SK-N-SH (cell line): ENCODE measurements at regions not wholly inside any gene's neighbourhood (a gene's known extent, or its start where the extent isn't known, plus 50 kb on each side); places are given as distances from the start of the nearest gene placed in this dataset.
A peak's percentile ranks its signal among the peaks of the same experiment; 100 is the strongest.
"Not testable (repeated sequence)": the region's sequence is repeated elsewhere in the genome, so short reads cannot be mapped to it uniquely, and the experiment has no call there.

Experiments
- CTCF ChIA-PET: fragments of 300-600, 350-600 bp; formaldehyde crosslinking; extraction: SDS; loops from one replicate; lab custom pipeline; 2021; lab: Yijun Ruan, JAX
- POLR2A ChIA-PET: fragments of 350-600 bp; sonication (Branson Sonifier 250); formaldehyde crosslinking; extraction: SDS; loops from one replicate; lab custom pipeline; 2020; ENCODE audit warnings: antibody characterized with exemption, inconsistent platforms; lab: Yijun Ruan, JAX
- DNase-seq: peaks from one replicate; pipeline ENCODE4 v3.0.0; 2012
- H2AFZ ChIP-seq: fragments of 200-600 bp; sonication (generic); 2 replicates; pipeline ENCODE4 v1.8.1; 2016; ENCODE audit warnings: antibody characterized with exemption, mild to moderate bottlenecking, low read depth
- H3F3A ChIP-seq: fragments of 200-600 bp; sonication (generic); replicated peaks from 2 replicates; pipeline ENCODE3; 2016; ENCODE audit warnings: antibody characterized with exemption, mild to moderate bottlenecking; ENCODE audit not compliant: insufficient read depth
- H3K27ac ChIP-seq, 2 experiments: fragments of 200-500 bp in 1 of 2; fragments of 200-600 bp in 1 of 2; sonication (Bioruptor generic) in 1 of 2; sonication (generic), shearing (Covaris generic) in 1 of 2; 2 replicates each; pipeline versions ENCODE4 v1.5.1 to v1.6.1; 2014 to 2016; ENCODE audit warnings: low read depth in 2 of 2, inconsistent platforms in 1 of 2, low read length in 1 of 2, mild to moderate bottlenecking in 1 of 2, mixed read lengths in 1 of 2
- H3K27me3 ChIP-seq: fragments of 200-600 bp; sonication (generic), shearing (Covaris generic); 2 replicates; pipeline ENCODE4 v1.6.1; 2016; ENCODE audit warnings: mixed run types; ENCODE audit not compliant: insufficient read depth
- H3K36me3 ChIP-seq, 2 experiments: fragments of 200-500 bp in 1 of 2; fragments of 200-600 bp in 1 of 2; sonication (Bioruptor generic) in 1 of 2; sonication (generic) in 1 of 2; replicated peaks in 1 of 2; 2 replicates each; pipeline versions ENCODE3 to v1.5.1; 2014 to 2016; ENCODE audit warnings: low read length in 1 of 2, mild to moderate bottlenecking in 1 of 2; ENCODE audit not compliant: insufficient read depth in 2 of 2, control insufficient read depth in 1 of 2
- H3K4me1 ChIP-seq, 2 experiments: fragments of 200-500 bp in 1 of 2; fragments of 200-600 bp in 1 of 2; sonication (Bioruptor generic) in 1 of 2; sonication (generic), shearing (Covaris generic) in 1 of 2; 2 replicates each; pipeline versions ENCODE4 v1.5.1 to v1.6.1; 2014 to 2016; ENCODE audit warnings: low read depth in 1 of 2, low read length in 1 of 2, mixed run types in 1 of 2; ENCODE audit not compliant: insufficient read depth in 2 of 2, control insufficient read depth in 1 of 2
- H3K4me2 ChIP-seq: fragments of 200-600 bp; sonication (generic), shearing (Covaris generic); 2 replicates; pipeline ENCODE4 v1.6.1; 2017; ENCODE audit warnings: mixed run types
- H3K4me3 ChIP-seq, 2 experiments: fragments of 200-500 bp in 1 of 2; fragments of 200-600 bp in 1 of 2; sonication (Bioruptor generic) in 1 of 2; sonication (generic), shearing (Covaris generic) in 1 of 2; 2 replicates each; pipeline versions ENCODE4 v1.5.1 to v1.8.1; 2014 to 2016; ENCODE audit warnings: low read depth in 2 of 2, inconsistent platforms in 1 of 2, low read length in 1 of 2, mild to moderate bottlenecking in 1 of 2, mixed read lengths in 1 of 2, moderate library complexity in 1 of 2
- H3K79me2 ChIP-seq: fragments of 200-600 bp; sonication (generic); 2 replicates; pipeline ENCODE4 v1.8.1; 2017; ENCODE audit warnings: mild to moderate bottlenecking; ENCODE audit not compliant: insufficient read depth
- H3K9ac ChIP-seq: fragments of 200-600 bp; sonication (generic); 2 replicates; pipeline ENCODE4 v1.6.1; 2017; ENCODE audit warnings: mixed run types
- H3K9me2 ChIP-seq: fragments of 200-600 bp; sonication (generic); 2 replicates; pipeline ENCODE4 v1.6.1; 2017; ENCODE audit warnings: mixed run types
- H3K9me3 ChIP-seq: fragments of 200-600 bp; sonication (generic); 2 replicates; pipeline ENCODE4 v1.6.1; 2017; ENCODE audit warnings: mixed run types, mild to moderate bottlenecking, moderate library complexity
- H4K20me1 ChIP-seq: fragments of 200-600 bp; sonication (generic); 2 replicates; pipeline ENCODE4 v1.6.1; 2017; ENCODE audit warnings: mild to moderate bottlenecking, mixed run types; ENCODE audit not compliant: insufficient read depth
- CTCF ChIP-seq: fragments of 200-600 bp; sonication (generic); IDR thresholded peaks from 2 replicates; pipeline ENCODE4 v1.6.1; 2017; ENCODE audit warnings: antibody characterized with exemption, mild to moderate bottlenecking, moderate library complexity
- GATA2 ChIP-seq: sonication (generic); formaldehyde crosslinking; IDR thresholded peaks from 2 replicates; pipeline ENCODE4 v1.5.0; 2020; ENCODE audit warnings: mild to moderate bottlenecking, missing genetic modification reagents
- JUND ChIP-seq: IDR thresholded peaks from 2 replicates; pipeline ENCODE4 v1.4.0; 2012
- MAX ChIP-seq: IDR thresholded peaks from 2 replicates; pipeline ENCODE4 v1.4.0; 2012; ENCODE audit warnings: low read depth
- NFIC ChIP-seq: IDR thresholded peaks from 2 replicates; pipeline ENCODE4 v1.4.0; 2012; ENCODE audit warnings: borderline replicate concordance
- PBX3 ChIP-seq: IDR thresholded peaks from 2 replicates; pipeline ENCODE4; 2012
- REST ChIP-seq: IDR thresholded peaks from 2 replicates; pipeline ENCODE4 v1.6.1; 2012; ENCODE audit warnings: mild to moderate bottlenecking, low read depth, low read length, moderate library complexity
- RFX5 ChIP-seq: IDR thresholded peaks from 2 replicates; pipeline ENCODE4 v1.6.1; 2012; ENCODE audit warnings: mild to moderate bottlenecking, improper control_type of control experiment, low read length
- TCF12 ChIP-seq: IDR thresholded peaks from 2 replicates; pipeline ENCODE4 v1.4.0; 2012
- WGBS: methylation state at CpG from one replicate; pipeline ENCODE4 v1.1.6; 2017; ENCODE audit warnings: low lambda C conversion rate; 5-methylcytosine and 5-hydroxymethylcytosine counted together

- no peaks in the 10 kb centered on the region for H3K9me3 ChIP-seq
- H3K9me2 ChIP-seq, result no peaks in the 10 kb centered on the region
- no peak overlapping the region for H3K9ac ChIP-seq
- H3K79me2 ChIP-seq, result no peaks in the 10 kb centered on the region
- DNase-seq, result no peak
- peaks cover 0 to 19% of the 10 kb centered on the region in 2 experiments; a peak in 2 of 4 replicates for H3K4me1 ChIP-seq
- no peaks in the 10 kb centered on the region for H3K36me3 ChIP-seq
- H3K27me3 ChIP-seq, result no peaks in the 10 kb centered on the region; the same call in 1 of the 2 replicates
- no peak overlapping the region for H3K27ac ChIP-seq
- H3K4me2 ChIP-seq, result no peak overlapping the region
- H2AFZ ChIP-seq, result no peak overlapping the region
- H3K4me3 ChIP-seq, result no peak overlapping the region
- no peaks in the 10 kb centered on the region for H4K20me1 ChIP-seq
- ChIA-PET POLR2A (no interaction called here), CTCF (no interaction called here)
- TF ChIP-seq JUND (no peak), CTCF (no peak)
- WGBS, result 94% methylated on average over 5 of the region's 5 CpGs
- H3F3A ChIP-seq, result no peaks in the 10 kb centered on the region
Measured at GRCh38 chr5:57362951-57363350, 119.7 kb downstream of the ACTBL2 start.

- Histone ChIP-seq H3K9ac (no peak overlapping the region), H2AFZ (no peak overlapping the region), H3K9me3 (no peaks in the 10 kb centered on the region), H3K4me3 (no peak overlapping the region), H4K20me1 (no peaks in the 10 kb centered on the region)
- 9% methylated on average over 1 of the region's 1 CpG for WGBS
- TF ChIP-seq PBX3, result no peak
- TF ChIP-seq NFIC, result no peak
- TF ChIP-seq GATA2 (CRISPR knock-in tag), result no peak
- TF ChIP-seq, all 33 proteins: peak for 0
- Histone ChIP-seq H3K27me3 (no peaks in the 10 kb centered on the region; the same call in 1 of the 2 replicates), H3K9me2 (no peaks in the 10 kb centered on the region), H3K36me3 (no peaks in the 10 kb centered on the region), H3K27ac (no peak overlapping the region), H3K79me2 (no peaks in the 10 kb centered on the region), H3K4me2 (no peak overlapping the region), H3K4me1 (peaks cover 0 to 4% of the 10 kb centered on the region in 2 experiments; a peak in 1 of 4 replicates), H3F3A (no peaks in the 10 kb centered on the region)
- ChIA-PET CTCF (no interaction called here), POLR2A (no interaction called here)
- DNase-seq, result no peak
Measured at GRCh38 chr5:57360871-57361270, 121.7 kb downstream of the ACTBL2 start.

- ChIA-PET CTCF (interaction anchor here (1.3 to 2.2 kb wide), 2 partner anchors 24 to 61 kb away, joined by 3 to 9 read pairs; no protein-coding TSS in a partner anchor), POLR2A (no interaction called here)
- Histone ChIP-seq H3K9ac (no peak overlapping the region), H3K9me3 (no peaks in the 10 kb centered on the region), H3K4me1 (no peaks in the 10 kb centered on the region), H3K4me2 (no peak overlapping the region), H3K4me3 (no peak overlapping the region), H3K27ac (no peak overlapping the region), H3K27me3 (no peaks in the 10 kb centered on the region; the same call in 1 of the 2 replicates), H3K9me2 (no peaks in the 10 kb centered on the region), H3K79me2 (no peaks in the 10 kb centered on the region), H4K20me1 (no peaks in the 10 kb centered on the region), H3K36me3 (no peaks in the 10 kb centered on the region), H3F3A (no peaks in the 10 kb centered on the region), H2AFZ (no peak overlapping the region)
- WGBS, result 85% methylated on average over 4 of the region's 5 CpGs
- TF ChIP-seq TCF12 (no peak), REST (peak; percentile 66; the same call in 1 of the 2 replicates), MAX (no peak), RFX5 (no peak)
- no peak for DNase-seq
Measured at GRCh38 chr5:57358796-57359592, 123.6 kb downstream of the ACTBL2 start.

- H3K27ac ChIP-seq, H3K9me2 ChIP-seq, POLR2A ChIA-PET, H3K36me3 ChIP-seq, CTCF ChIA-PET, H3K9ac ChIP-seq, H3K27me3 ChIP-seq, H3K4me1 ChIP-seq, H3K9me3 ChIP-seq, H2AFZ ChIP-seq, H3K79me2 ChIP-seq, H4K20me1 ChIP-seq, H3F3A ChIP-seq, H3K4me3 ChIP-seq, H3K4me2 ChIP-seq, DNase-seq: not testable (repeated sequence)
- WGBS, result 97% methylated on average over 7 of the region's 16 CpGs
Measured at GRCh38 chr5:57356850-57357249, 125.8 kb downstream of the ACTBL2 start.
